Ishikawa (cell line): ENCODE measurements at regions not wholly inside any gene's neighbourhood (a gene's known extent, or its start where the extent isn't known, plus 50 kb on each side); places are given as distances from the start of the nearest gene placed in this dataset.

ENCODE experiments used
- CEBPB ChIP-seq: IDR thresholded peaks from 2 replicates; pipeline ENCODE4 v1.6.1; 2012
- CREB1 ChIP-seq: IDR thresholded peaks from 2 replicates; pipeline ENCODE4 v1.6.1; 2012; ENCODE audit warnings: low read depth
- EGR1 ChIP-seq: IDR thresholded peaks from 2 replicates; pipeline ENCODE4 v1.6.1; 2012
- EP300 ChIP-seq: IDR thresholded peaks from 2 replicates; pipeline ENCODE4 v1.6.1; 2012; ENCODE audit warnings: borderline replicate concordance
- FOXM1 ChIP-seq: IDR thresholded peaks from 2 replicates; pipeline ENCODE4 v1.6.1; 2012; ENCODE audit warnings: low read depth, borderline replicate concordance
- NFIC ChIP-seq: IDR thresholded peaks from 2 replicates; pipeline ENCODE4 v1.6.1; 2012
- RAD21 ChIP-seq: IDR thresholded peaks from 2 replicates; pipeline ENCODE4 v1.6.1; 2012; ENCODE audit warnings: low read depth
- TAF1 ChIP-seq: IDR thresholded peaks from 2 replicates; pipeline ENCODE4 v1.6.1; 2012; ENCODE audit warnings: low read depth, mild to moderate bottlenecking
- TCF12 ChIP-seq: IDR thresholded peaks from 2 replicates; pipeline ENCODE4 v1.6.1; 2012; ENCODE audit warnings: low read depth
- TEAD4 ChIP-seq: IDR thresholded peaks from 2 replicates; pipeline ENCODE4 v1.6.1; 2012
- YY1 ChIP-seq: IDR thresholded peaks from 2 replicates; pipeline ENCODE4 v1.6.1; 2012; ENCODE audit warnings: low read depth
- TF ChIP-seq, protein P1 (sequence below): IDR thresholded peaks from 2 replicates; pipeline ENCODE4 v1.6.1; 2012
- TF ChIP-seq, protein P2 (sequence below): IDR thresholded peaks from 2 replicates; pipeline ENCODE4 v1.6.1; 2012
- TF ChIP-seq, protein P3 (sequence below): IDR thresholded peaks from 2 replicates; pipeline ENCODE4 v1.6.1; 2012; ENCODE audit warnings: low read depth, mild to moderate bottlenecking

DNA sequence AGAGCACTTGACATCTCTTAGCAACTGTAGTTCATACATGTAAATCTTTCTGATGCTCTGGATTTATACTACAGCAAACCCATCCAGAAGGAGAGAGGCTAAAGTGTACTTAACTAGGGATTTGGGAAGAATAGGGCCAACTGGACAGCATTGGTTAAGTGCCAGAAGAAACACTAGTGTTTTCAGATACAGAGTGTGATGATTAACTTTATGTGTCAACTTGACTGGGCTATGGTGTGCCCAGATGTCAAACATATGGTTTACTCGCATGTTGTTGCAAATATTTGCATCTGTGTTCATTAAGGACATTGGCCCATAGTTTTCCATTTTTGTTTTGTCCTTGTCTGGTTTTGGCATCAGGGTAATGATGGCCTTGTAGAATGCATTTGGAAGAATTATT lies 384.7 kb upstream of the KCND2 start:
- TF ChIP-seq TEAD4 (no peak), CREB1 (no peak), EGR1 (no peak), FOXM1 (no peak), RAD21 (no peak), CEBPB (no peak), TAF1 (no peak), EP300 (no peak), TCF12 (no peak), YY1 (no peak), NFIC (no peak)
- TF ChIP-seq, protein P1, sequence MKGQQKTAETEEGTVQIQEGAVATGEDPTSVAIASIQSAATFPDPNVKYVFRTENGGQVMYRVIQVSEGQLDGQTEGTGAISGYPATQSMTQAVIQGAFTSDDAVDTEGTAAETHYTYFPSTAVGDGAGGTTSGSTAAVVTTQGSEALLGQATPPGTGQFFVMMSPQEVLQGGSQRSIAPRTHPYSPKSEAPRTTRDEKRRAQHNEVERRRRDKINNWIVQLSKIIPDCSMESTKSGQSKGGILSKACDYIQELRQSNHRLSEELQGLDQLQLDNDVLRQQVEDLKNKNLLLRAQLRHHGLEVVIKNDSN, result no peak
- TF ChIP-seq, protein P2, sequence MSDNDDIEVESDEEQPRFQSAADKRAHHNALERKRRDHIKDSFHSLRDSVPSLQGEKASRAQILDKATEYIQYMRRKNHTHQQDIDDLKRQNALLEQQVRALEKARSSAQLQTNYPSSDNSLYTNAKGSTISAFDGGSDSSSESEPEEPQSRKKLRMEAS, result no peak
- TF ChIP-seq, protein P3, sequence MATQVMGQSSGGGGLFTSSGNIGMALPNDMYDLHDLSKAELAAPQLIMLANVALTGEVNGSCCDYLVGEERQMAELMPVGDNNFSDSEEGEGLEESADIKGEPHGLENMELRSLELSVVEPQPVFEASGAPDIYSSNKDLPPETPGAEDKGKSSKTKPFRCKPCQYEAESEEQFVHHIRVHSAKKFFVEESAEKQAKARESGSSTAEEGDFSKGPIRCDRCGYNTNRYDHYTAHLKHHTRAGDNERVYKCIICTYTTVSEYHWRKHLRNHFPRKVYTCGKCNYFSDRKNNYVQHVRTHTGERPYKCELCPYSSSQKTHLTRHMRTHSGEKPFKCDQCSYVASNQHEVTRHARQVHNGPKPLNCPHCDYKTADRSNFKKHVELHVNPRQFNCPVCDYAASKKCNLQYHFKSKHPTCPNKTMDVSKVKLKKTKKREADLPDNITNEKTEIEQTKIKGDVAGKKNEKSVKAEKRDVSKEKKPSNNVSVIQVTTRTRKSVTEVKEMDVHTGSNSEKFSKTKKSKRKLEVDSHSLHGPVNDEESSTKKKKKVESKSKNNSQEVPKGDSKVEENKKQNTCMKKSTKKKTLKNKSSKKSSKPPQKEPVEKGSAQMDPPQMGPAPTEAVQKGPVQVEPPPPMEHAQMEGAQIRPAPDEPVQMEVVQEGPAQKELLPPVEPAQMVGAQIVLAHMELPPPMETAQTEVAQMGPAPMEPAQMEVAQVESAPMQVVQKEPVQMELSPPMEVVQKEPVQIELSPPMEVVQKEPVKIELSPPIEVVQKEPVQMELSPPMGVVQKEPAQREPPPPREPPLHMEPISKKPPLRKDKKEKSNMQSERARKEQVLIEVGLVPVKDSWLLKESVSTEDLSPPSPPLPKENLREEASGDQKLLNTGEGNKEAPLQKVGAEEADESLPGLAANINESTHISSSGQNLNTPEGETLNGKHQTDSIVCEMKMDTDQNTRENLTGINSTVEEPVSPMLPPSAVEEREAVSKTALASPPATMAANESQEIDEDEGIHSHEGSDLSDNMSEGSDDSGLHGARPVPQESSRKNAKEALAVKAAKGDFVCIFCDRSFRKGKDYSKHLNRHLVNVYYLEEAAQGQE, result no peak
